ENCODE measurements at regions not wholly inside any gene's neighbourhood (a gene's known extent, or its start where the extent isn't known, plus 50 kb on each side); places are given as distances from the start of the nearest gene placed in this dataset.
A peak's percentile ranks its signal among the peaks of the same experiment; 100 is the strongest.

DNA sequence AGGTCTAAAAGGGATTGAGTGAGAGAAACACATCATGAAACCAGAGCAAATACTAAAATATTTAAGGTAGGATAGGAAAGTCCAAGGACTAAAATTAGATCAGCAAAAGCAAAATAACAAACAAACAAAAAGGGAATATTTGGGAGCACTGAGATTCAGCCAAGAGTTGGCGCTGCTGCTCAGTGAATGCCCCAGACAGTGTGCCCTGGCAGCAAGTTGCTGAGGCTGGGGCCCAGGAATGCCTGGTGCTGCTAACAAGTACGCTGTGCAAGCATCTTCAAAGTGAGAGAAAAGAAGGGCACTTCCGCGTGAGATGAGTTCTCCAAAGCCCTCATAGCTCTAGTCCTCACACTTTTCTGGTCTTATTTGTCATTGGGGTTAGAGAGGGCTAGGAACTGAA lies 603.3 kb downstream of the EFNA5 start:
- no peaks in the 10 kb centered on the region for H3K27me3 ChIP-seq
- no peak overlapping the region for H3K27ac ChIP-seq
- TF ChIP-seq, protein P1, sequence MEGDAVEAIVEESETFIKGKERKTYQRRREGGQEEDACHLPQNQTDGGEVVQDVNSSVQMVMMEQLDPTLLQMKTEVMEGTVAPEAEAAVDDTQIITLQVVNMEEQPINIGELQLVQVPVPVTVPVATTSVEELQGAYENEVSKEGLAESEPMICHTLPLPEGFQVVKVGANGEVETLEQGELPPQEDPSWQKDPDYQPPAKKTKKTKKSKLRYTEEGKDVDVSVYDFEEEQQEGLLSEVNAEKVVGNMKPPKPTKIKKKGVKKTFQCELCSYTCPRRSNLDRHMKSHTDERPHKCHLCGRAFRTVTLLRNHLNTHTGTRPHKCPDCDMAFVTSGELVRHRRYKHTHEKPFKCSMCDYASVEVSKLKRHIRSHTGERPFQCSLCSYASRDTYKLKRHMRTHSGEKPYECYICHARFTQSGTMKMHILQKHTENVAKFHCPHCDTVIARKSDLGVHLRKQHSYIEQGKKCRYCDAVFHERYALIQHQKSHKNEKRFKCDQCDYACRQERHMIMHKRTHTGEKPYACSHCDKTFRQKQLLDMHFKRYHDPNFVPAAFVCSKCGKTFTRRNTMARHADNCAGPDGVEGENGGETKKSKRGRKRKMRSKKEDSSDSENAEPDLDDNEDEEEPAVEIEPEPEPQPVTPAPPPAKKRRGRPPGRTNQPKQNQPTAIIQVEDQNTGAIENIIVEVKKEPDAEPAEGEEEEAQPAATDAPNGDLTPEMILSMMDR (IDR thresholded peaks at IDR 0.05): peak in 6 of 9 donors; percentile 10 to 54 (median 32)
- ATAC-seq (peak in 6 of 8 donors; percentile 29 to 77 (median 60)), DNase-seq (peak; percentile 6 to 17)
- intact Hi-C loops (cut with DNase I): no loop called here
- peaks cover 0 to 19% (median 0%) of the 10 kb centered on the region in 11 donors for H3K9me3 ChIP-seq
- H3K4me1 ChIP-seq: no peaks in the 10 kb centered on the region
- WGBS, 2 donors: 53 to 68% methylated on average over 4 of the region's 4 CpGs
- no peaks in the 10 kb centered on the region for H3K36me3 ChIP-seq
- H3K4me3 ChIP-seq: no peak overlapping the region

- ATAC-seq: no peak
- no peak for DNase-seq
- Histone ChIP-seq H3K36me3 (no peaks in the 10 kb centered on the region), H3K27me3 (no peaks in the 10 kb centered on the region), H3K4me3 (no peak overlapping the region), H3K27ac (no peak overlapping the region), H3K4me1 (no peaks in the 10 kb centered on the region), H3K9me3 (no peaks in the 10 kb centered on the region)
- intact Hi-C loops (cut with DNase I): no loop called here
- TF ChIP-seq, protein P1 (IDR thresholded peaks at IDR 0.05): no peak
Measured at GRCh38 chr5:107063511-107063910, 607.2 kb downstream of the EFNA5 start.

GRCh38 chr5:107058803-107059202 lies 611.9 kb downstream of the EFNA5 start:
- Histone ChIP-seq H3K27me3 (no peaks in the 10 kb centered on the region), H3K36me3 (no peaks in the 10 kb centered on the region), H3K9me3 (no peaks in the 10 kb centered on the region), H3K4me3 (no peak overlapping the region), H3K27ac (no peak overlapping the region), H3K4me1 (peaks cover 0 to 12% (median 0%) of the 10 kb centered on the region in 9 donors)
- intact Hi-C loops (cut with DNase I): no loop called here
- 73 to 85% methylated on average over 3 of the region's 3 CpGs for WGBS, 2 donors
- DNase-seq: no peak
- no peak for ATAC-seq
- TF ChIP-seq, protein P1 (IDR thresholded peaks at IDR 0.05): no peak

GRCh38 chr5:107058235-107058634 lies 612.5 kb downstream of the EFNA5 start:
- H3K27me3 ChIP-seq: no peaks in the 10 kb centered on the region
- DNase-seq: no peak
- peak in 5 of 8 donors; percentile 44 to 94 (median 79) for ATAC-seq
- peak overlapping the region in 1 of 10 donors; percentile 21 for H3K27ac ChIP-seq
- TF ChIP-seq, protein P1 (IDR thresholded peaks at IDR 0.05): no peak
- no peaks in the 10 kb centered on the region for H3K36me3 ChIP-seq
- H3K9me3 ChIP-seq: no peaks in the 10 kb centered on the region
- peaks cover 0 to 12% (median 0%) of the 10 kb centered on the region in 9 donors for H3K4me1 ChIP-seq
- WGBS, 2 donors: 90% methylated on average over 1 of the region's 1 CpG
- intact Hi-C loops (cut with DNase I): no loop called here
- no peak overlapping the region for H3K4me3 ChIP-seq
